ENCODE measurements at regions not wholly inside any gene's neighbourhood (a gene's known extent, or its start where the extent isn't known, plus 50 kb on each side); places are given as distances from the start of the nearest gene placed in this dataset.

DNA sequence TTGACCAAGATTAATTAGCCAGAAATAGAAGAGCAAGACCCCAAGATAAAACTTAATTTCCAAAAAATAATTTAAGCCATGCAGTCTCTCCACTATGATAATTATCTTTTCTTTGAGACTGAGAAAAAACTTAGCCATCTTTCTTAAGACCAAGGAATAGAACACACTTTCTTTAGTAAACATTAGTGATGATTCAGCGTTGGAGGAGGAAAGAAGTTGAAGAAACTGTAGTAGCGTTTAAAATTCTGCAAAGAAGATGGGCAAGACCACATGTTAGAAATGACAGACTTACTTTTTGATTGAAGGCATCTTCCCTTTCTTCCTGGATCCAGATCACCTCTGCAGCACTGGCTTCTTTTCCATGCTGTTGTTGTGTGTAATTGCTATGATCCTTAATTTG, 124.8 kb upstream of the RASSF8 start:
- no peak for TF ChIP-seq POLR2A (IDR thresholded peaks at IDR 0.05)
- TF ChIP-seq, protein P1, sequence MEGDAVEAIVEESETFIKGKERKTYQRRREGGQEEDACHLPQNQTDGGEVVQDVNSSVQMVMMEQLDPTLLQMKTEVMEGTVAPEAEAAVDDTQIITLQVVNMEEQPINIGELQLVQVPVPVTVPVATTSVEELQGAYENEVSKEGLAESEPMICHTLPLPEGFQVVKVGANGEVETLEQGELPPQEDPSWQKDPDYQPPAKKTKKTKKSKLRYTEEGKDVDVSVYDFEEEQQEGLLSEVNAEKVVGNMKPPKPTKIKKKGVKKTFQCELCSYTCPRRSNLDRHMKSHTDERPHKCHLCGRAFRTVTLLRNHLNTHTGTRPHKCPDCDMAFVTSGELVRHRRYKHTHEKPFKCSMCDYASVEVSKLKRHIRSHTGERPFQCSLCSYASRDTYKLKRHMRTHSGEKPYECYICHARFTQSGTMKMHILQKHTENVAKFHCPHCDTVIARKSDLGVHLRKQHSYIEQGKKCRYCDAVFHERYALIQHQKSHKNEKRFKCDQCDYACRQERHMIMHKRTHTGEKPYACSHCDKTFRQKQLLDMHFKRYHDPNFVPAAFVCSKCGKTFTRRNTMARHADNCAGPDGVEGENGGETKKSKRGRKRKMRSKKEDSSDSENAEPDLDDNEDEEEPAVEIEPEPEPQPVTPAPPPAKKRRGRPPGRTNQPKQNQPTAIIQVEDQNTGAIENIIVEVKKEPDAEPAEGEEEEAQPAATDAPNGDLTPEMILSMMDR (IDR thresholded peaks at IDR 0.05) = no peak

Measured in gastroesophageal sphincter (tissue), 3 donors.